Natural killer cell (primary cell): ENCODE measurements at regions not wholly inside any gene's neighbourhood (a gene's known extent, or its start where the extent isn't known, plus 50 kb on each side); places are given as distances from the start of the nearest gene placed in this dataset.

ENCODE experiments used
- ATAC-seq, 3 donors: fragments of 150-1000 bp in 2 of 3; fragments of 200-7000 bp in 1 of 3; cut with Tn5 transposase; 1 replicate in 1 of 3; 2 replicates in 2 of 3; pipeline ENCODE4 v1.10.0; 2021; ENCODE audit warnings: mild to moderate bottlenecking in 2 of 3, moderate library complexity in 2 of 3
- DNase-seq, 2 donors: peaks; one replicate each; pipeline versions ENCODE4 v3.0.0 to v3.0.0-alpha.2; 2013 to 2021; ENCODE audit warnings: mixed read lengths in 1 of 2
- H3K27ac ChIP-seq: one replicate; pipeline ENCODE4 v1.5.1; 2013; ENCODE audit warnings: mild to moderate bottlenecking, low read length
- H3K27me3 ChIP-seq: one replicate; pipeline ENCODE4 v1.6.1; 2013; ENCODE audit warnings: low read length; ENCODE audit not compliant: control insufficient read depth, insufficient read depth
- H3K36me3 ChIP-seq: one replicate; pipeline ENCODE4 v1.6.1; 2013; ENCODE audit warnings: low read length; ENCODE audit not compliant: control insufficient read depth, insufficient read depth
- H3K4me1 ChIP-seq: one replicate; pipeline ENCODE4 v1.6.1; 2013; ENCODE audit warnings: low read length; ENCODE audit not compliant: control insufficient read depth, insufficient read depth
- H3K4me3 ChIP-seq: one replicate; pipeline ENCODE4 v1.5.1; 2013; ENCODE audit warnings: low read length
- H3K9me3 ChIP-seq: one replicate; pipeline ENCODE4 v1.6.1; 2013; ENCODE audit warnings: low read length; ENCODE audit not compliant: control insufficient read depth, insufficient read depth
- H3K27ac Mint-ChIP-seq, 2 donors: one replicate each; pipeline ENCODE4 v1.8.0; 2022; ENCODE audit warnings: mild to moderate bottlenecking in 2 of 2, mixed read lengths in 2 of 2, moderate library complexity in 1 of 2
- H3K27me3 Mint-ChIP-seq, 2 donors: one replicate each; pipeline ENCODE4 v1.8.0; 2022; ENCODE audit warnings: low read depth in 2 of 2, mixed read lengths in 2 of 2
- H3K36me3 Mint-ChIP-seq: one replicate; pipeline ENCODE4 v1.8.0; 2022; ENCODE audit warnings: mixed read lengths
- H3K4me1 Mint-ChIP-seq, 2 donors: one replicate each; pipeline ENCODE4 v1.8.0; 2022; ENCODE audit warnings: mixed read lengths in 2 of 2
- H3K4me3 Mint-ChIP-seq: one replicate; pipeline ENCODE4 v1.8.0; 2022; ENCODE audit warnings: mild to moderate bottlenecking, moderate library complexity, mixed read lengths
- H3K9me3 Mint-ChIP-seq, 2 donors: one replicate each; pipeline ENCODE4 v1.8.0; 2022; ENCODE audit warnings: mixed read lengths in 2 of 2
- WGBS: methylation state at CpG from one replicate; pipeline ENCODE4 v1.1.7; 2013; ENCODE audit warnings: missing lambda C conversion rate; ENCODE audit not compliant: insufficient coverage; 5-methylcytosine and 5-hydroxymethylcytosine counted together
- intact Hi-C: fragments of 100-400 bp; cut with micrococcal nuclease; formaldehyde crosslinking; loops from one replicate; pipeline ENCODE4 v1.14.2; 2022
- TF ChIP-seq, protein P1 (sequence below): fragments of 200-600 bp; IDR thresholded peaks from one replicate; pipeline ENCODE4 v1.8.0; 2022; ENCODE audit warnings: antibody characterized with exemption

DNA sequence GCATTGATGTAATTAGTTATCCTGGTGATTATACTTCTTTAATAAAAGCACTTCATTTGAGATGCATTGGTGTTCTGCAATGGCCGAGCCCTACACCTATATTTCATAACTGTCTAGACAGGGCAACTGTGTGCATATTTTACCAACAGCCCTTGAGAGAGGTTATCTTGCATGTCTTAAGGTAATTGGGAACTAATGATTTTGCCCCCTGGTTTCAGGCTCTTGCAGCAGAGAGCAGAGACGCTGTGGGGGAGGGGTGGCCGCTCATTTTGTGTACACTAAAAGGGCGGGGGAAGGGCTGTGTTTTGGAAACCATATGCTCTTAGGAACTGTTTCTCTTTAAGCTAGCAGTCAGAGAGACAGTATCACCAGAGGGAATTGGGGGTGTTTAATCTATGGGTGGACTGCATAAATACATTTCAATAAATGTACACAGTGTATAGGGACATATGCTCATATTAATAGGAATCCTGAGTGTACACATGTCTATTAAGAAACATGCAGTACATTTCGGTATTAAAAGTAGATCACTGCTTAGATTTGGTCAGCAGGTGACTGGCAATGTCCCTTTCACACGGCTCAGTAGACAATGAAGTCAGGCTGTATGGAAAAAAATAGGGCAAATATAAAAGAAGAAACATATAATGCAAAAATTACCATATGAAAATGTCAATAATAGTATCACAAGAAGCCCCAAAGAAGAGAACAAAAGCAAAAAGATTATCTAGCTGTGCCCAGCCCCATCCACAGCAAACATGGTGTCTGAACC lies 402.9 kb upstream of the CITED2 start:
- no peak overlapping the region for H3K27ac Mint-ChIP-seq
- peaks cover 6 to 7% of the 10 kb centered on the region in 2 donors for H3K27me3 Mint-ChIP-seq
- H3K4me1 ChIP-seq = no peaks in the 10 kb centered on the region
- H3K4me3 ChIP-seq = no peak overlapping the region
- no peak for ATAC-seq
- no peaks in the 10 kb centered on the region for H3K4me1 Mint-ChIP-seq
- H3K27ac ChIP-seq = no peak overlapping the region
- H3K9me3 ChIP-seq = no peaks in the 10 kb centered on the region
- intact Hi-C loops = no loop called here
- no peak for DNase-seq
- no peaks in the 10 kb centered on the region for H3K9me3 Mint-ChIP-seq
- no peaks in the 10 kb centered on the region for H3K36me3 Mint-ChIP-seq
- H3K4me3 Mint-ChIP-seq = no peak overlapping the region
- H3K36me3 ChIP-seq = no peaks in the 10 kb centered on the region
- 90% methylated on average over 5 of the region's 6 CpGs for WGBS
- no peaks in the 10 kb centered on the region for H3K27me3 ChIP-seq
- TF ChIP-seq, protein P1, sequence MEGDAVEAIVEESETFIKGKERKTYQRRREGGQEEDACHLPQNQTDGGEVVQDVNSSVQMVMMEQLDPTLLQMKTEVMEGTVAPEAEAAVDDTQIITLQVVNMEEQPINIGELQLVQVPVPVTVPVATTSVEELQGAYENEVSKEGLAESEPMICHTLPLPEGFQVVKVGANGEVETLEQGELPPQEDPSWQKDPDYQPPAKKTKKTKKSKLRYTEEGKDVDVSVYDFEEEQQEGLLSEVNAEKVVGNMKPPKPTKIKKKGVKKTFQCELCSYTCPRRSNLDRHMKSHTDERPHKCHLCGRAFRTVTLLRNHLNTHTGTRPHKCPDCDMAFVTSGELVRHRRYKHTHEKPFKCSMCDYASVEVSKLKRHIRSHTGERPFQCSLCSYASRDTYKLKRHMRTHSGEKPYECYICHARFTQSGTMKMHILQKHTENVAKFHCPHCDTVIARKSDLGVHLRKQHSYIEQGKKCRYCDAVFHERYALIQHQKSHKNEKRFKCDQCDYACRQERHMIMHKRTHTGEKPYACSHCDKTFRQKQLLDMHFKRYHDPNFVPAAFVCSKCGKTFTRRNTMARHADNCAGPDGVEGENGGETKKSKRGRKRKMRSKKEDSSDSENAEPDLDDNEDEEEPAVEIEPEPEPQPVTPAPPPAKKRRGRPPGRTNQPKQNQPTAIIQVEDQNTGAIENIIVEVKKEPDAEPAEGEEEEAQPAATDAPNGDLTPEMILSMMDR = no peak

DNA sequence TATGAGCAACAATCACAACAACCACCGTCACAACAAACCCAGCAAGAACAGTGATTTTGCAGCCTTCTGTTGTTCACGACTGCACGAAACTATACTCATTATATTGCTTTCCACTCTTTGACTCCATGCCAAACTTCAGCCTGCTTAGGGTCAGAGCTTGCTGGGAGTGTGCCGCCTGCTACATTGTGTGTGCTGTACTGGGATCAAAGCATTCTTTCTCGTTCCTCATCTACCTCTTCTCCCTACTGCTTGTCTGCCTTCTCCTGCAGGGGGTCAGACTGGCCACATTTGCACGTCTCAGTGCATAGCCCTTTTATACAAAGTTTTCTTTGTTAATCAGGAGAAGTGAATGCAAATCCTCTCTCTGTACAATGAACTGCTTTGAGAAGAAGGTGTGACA lies 401.6 kb upstream of the CITED2 start:
- Histone ChIP-seq H3K36me3 (no peaks in the 10 kb centered on the region), H3K4me3 (no peak overlapping the region), H3K27ac (no peak overlapping the region), H3K9me3 (no peaks in the 10 kb centered on the region), H3K4me1 (no peaks in the 10 kb centered on the region), H3K27me3 (no peaks in the 10 kb centered on the region)
- Mint-ChIP-seq H3K4me3 (no peak overlapping the region), H3K27ac (no peak overlapping the region), H3K4me1 (no peaks in the 10 kb centered on the region), H3K36me3 (no peaks in the 10 kb centered on the region), H3K27me3 (peaks cover 6 to 7% of the 10 kb centered on the region in 2 donors), H3K9me3 (no peaks in the 10 kb centered on the region)
- no peak for DNase-seq
- intact Hi-C loops = no loop called here
- 83% methylated on average over 6 of the region's 6 CpGs for WGBS
- TF ChIP-seq, protein P1 = no peak
- no peak for ATAC-seq

DNA sequence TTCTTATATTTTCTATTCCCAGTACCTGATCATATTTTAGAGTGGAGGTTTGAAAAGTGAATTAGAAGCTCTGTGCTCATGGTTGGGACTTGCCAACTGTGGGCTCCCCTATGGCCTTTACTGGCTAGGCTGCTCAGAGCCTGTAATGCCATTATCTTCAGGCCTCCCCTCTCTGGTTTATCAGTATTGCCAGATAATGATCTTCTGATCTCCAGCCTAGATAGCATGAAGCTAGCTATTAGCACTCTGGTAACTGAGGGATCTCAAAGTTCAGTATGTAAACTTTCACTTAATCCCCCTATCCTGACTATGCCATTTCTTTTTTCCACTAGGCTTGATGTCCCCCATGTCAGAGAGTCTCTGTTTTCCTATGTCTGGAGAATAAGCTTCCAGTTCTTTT lies 393.7 kb upstream of the CITED2 start:
- Mint-ChIP-seq H3K27me3 (no peaks in the 10 kb centered on the region), H3K36me3 (no peaks in the 10 kb centered on the region), H3K4me1 (peaks cover 13 to 15% of the 10 kb centered on the region in 2 donors), H3K27ac (no peak overlapping the region), H3K4me3 (no peak overlapping the region), H3K9me3 (no peaks in the 10 kb centered on the region)
- TF ChIP-seq, protein P1 = no peak
- Histone ChIP-seq H3K27me3 (no peaks in the 10 kb centered on the region), H3K4me3 (no peak overlapping the region), H3K36me3 (no peaks in the 10 kb centered on the region), H3K27ac (no peak overlapping the region), H3K4me1 (peaks cover 3% of the 10 kb centered on the region), H3K9me3 (no peaks in the 10 kb centered on the region)
- intact Hi-C loops = no loop called here
- no peak for DNase-seq
- no peak for ATAC-seq

DNA sequence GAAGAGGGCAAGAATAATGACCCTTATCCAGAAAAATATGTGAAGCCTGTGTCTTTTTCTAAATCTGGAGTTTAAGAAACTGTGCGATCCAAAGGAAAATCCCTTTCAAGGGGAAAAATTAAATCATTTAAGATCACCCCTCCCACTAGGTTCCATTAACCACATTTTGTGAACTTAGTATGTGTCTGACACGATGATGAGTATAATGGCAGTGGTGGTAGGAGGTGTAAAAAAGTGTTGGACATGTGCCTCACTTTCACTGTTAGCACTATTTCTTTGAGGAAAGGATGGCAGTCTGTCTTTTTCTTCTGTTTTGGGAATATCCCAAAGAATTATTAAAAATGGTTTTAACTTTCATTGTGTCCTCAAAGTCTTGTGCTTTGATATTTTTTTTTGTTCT lies 392.3 kb upstream of the CITED2 start:
- TF ChIP-seq, protein P1 = no peak
- Histone ChIP-seq H3K9me3 (no peaks in the 10 kb centered on the region), H3K27ac (no peak overlapping the region), H3K27me3 (no peaks in the 10 kb centered on the region), H3K4me1 (peaks cover 3% of the 10 kb centered on the region), H3K36me3 (no peaks in the 10 kb centered on the region), H3K4me3 (no peak overlapping the region)
- peaks cover 13 to 15% of the 10 kb centered on the region in 2 donors for H3K4me1 Mint-ChIP-seq
- no peak overlapping the region for H3K4me3 Mint-ChIP-seq
- H3K27me3 Mint-ChIP-seq = no peaks in the 10 kb centered on the region
- DNase-seq (no peak), ATAC-seq (no peak)
- no peaks in the 10 kb centered on the region for H3K36me3 Mint-ChIP-seq
- no peak overlapping the region for H3K27ac Mint-ChIP-seq
- intact Hi-C loops = no loop called here
- H3K9me3 Mint-ChIP-seq = no peaks in the 10 kb centered on the region
- WGBS = no CpG with 5 or more reads among the region's 2 CpGs
